ENCODE measurements at regions not wholly inside any gene's neighbourhood (a gene's known extent, or its start where the extent isn't known, plus 50 kb on each side); places are given as distances from the start of the nearest gene placed in this dataset.

DNA sequence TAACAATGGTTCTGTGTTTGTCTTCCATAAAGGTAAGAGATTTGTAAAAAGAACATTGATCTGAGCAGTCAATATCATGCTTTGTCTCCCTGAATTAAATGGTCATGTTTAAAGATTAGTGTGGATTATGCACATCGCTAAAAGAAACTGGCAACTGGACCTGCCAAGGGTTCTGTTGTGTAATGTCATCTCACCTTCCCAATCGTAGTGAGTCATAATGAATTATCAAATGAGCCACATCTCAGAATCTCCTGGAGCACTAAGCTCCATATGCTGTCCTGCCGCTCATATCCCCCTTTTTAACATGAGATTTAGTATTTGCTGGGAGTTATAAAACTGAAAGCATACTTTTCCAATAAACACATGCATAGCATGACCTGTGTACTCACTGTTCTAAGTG lies 187.0 kb upstream of the OPRM1 start:
- H3K4me1 Mint-ChIP-seq = no peaks in the 10 kb centered on the region
- no peaks in the 10 kb centered on the region for H3K27me3 Mint-ChIP-seq (ENCODE audit: insufficient read depth)
- no peak for TF ChIP-seq CTCF (conservative IDR thresholded peaks at IDR 0.05)
- no peak overlapping the region for H3K27ac Mint-ChIP-seq
- H3K4me1 ChIP-seq (ENCODE audit: control insufficient read depth, insufficient read depth, low read length) = peaks cover 7% of the 10 kb centered on the region
- no peak for DNase-seq
- WGBS, 2 experiments (ENCODE audit: insufficient coverage in 1 of 2, insufficient read length in 1 of 2) = 95 to 100% methylated on average over 2 to 3 of the region's 3 CpGs
- no peak overlapping the region for H3K27ac ChIP-seq (ENCODE audit: low read depth, low read length)
- no peak overlapping the region for H3K4me3 ChIP-seq (ENCODE audit: low read length)
- H3K36me3 ChIP-seq (ENCODE audit: control insufficient read depth, insufficient read depth, low read length) = no peaks in the 10 kb centered on the region
- no peaks in the 10 kb centered on the region for H3K9me3 ChIP-seq (ENCODE audit: control insufficient read depth, low read length)
- no peaks in the 10 kb centered on the region for H3K36me3 Mint-ChIP-seq (ENCODE audit: low read depth)
- H3K27me3 ChIP-seq (ENCODE audit: control insufficient read depth, insufficient read depth, low read length, poor library complexity, severe bottlenecking) = no peaks in the 10 kb centered on the region
- H3K9me3 Mint-ChIP-seq = peaks cover 14% of the 10 kb centered on the region
- no peak overlapping the region for H3K4me3 Mint-ChIP-seq
- no peak overlapping the region for H3K9ac ChIP-seq (ENCODE audit: extremely low read depth, low read length, poor library complexity, severe bottlenecking)

- no peaks in the 10 kb centered on the region for H3K9me3 ChIP-seq (ENCODE audit: control insufficient read depth, low read length)
- TF ChIP-seq CTCF (conservative IDR thresholded peaks at IDR 0.05) = no peak
- DNase-seq = no peak
- 100% methylated on average over 1 of the region's 1 CpG; no CpG with 5 or more reads in 1 of the 2 experiments for WGBS, 2 experiments (ENCODE audit: insufficient coverage in 1 of 2, insufficient read length in 1 of 2)
- no peaks in the 10 kb centered on the region for H3K27me3 Mint-ChIP-seq (ENCODE audit: insufficient read depth)
- H3K9ac ChIP-seq (ENCODE audit: extremely low read depth, low read length, poor library complexity, severe bottlenecking) = no peak overlapping the region
- no peaks in the 10 kb centered on the region for H3K4me1 Mint-ChIP-seq
- H3K36me3 ChIP-seq (ENCODE audit: control insufficient read depth, insufficient read depth, low read length) = no peaks in the 10 kb centered on the region
- no peaks in the 10 kb centered on the region for H3K36me3 Mint-ChIP-seq (ENCODE audit: low read depth)
- H3K27me3 ChIP-seq (ENCODE audit: control insufficient read depth, insufficient read depth, low read length, poor library complexity, severe bottlenecking) = no peaks in the 10 kb centered on the region
- no peak overlapping the region for H3K4me3 ChIP-seq (ENCODE audit: low read length)
- H3K27ac ChIP-seq (ENCODE audit: low read depth, low read length) = no peak overlapping the region
- no peak overlapping the region for H3K4me3 Mint-ChIP-seq
- H3K4me1 ChIP-seq (ENCODE audit: control insufficient read depth, insufficient read depth, low read length) = peaks cover 7% of the 10 kb centered on the region
- H3K9me3 Mint-ChIP-seq = peaks cover 4% of the 10 kb centered on the region
- H3K27ac Mint-ChIP-seq = no peak overlapping the region
Observed at GRCh38 chr6:153849072-153849779, 189.8 kb upstream of the OPRM1 start.

GRCh38 chr6:153843420-153843819 lies 195.6 kb upstream of the OPRM1 start:
- 92% methylated on average over 2 of the region's 4 CpGs; no CpG with 5 or more reads in 1 of the 2 experiments for WGBS, 2 experiments (ENCODE audit: insufficient coverage in 1 of 2, insufficient read length in 1 of 2)
- Mint-ChIP-seq H3K36me3 (ENCODE audit: low read depth) (no peaks in the 10 kb centered on the region), H3K4me3 (no peak overlapping the region), H3K27ac (no peak overlapping the region), H3K4me1 (peaks cover 8% of the 10 kb centered on the region), H3K27me3 (ENCODE audit: insufficient read depth) (no peaks in the 10 kb centered on the region), H3K9me3 (no peaks in the 10 kb centered on the region)
- no peak for TF ChIP-seq CTCF (conservative IDR thresholded peaks at IDR 0.05)
- Histone ChIP-seq H3K36me3 (ENCODE audit: control insufficient read depth, insufficient read depth, low read length) (no peaks in the 10 kb centered on the region), H3K4me1 (ENCODE audit: control insufficient read depth, insufficient read depth, low read length) (no peaks in the 10 kb centered on the region), H3K9me3 (ENCODE audit: control insufficient read depth, low read length) (no peaks in the 10 kb centered on the region), H3K4me3 (ENCODE audit: low read length) (no peak overlapping the region), H3K9ac (ENCODE audit: extremely low read depth, low read length, poor library complexity, severe bottlenecking) (no peak overlapping the region), H3K27ac (ENCODE audit: low read depth, low read length) (no peak overlapping the region), H3K27me3 (ENCODE audit: control insufficient read depth, insufficient read depth, low read length, poor library complexity, severe bottlenecking) (no peaks in the 10 kb centered on the region)
- DNase-seq = no peak

Measured in endodermal cell (in vitro differentiated cells).